GM12891 (cell line): ENCODE measurements at regions not wholly inside any gene's neighbourhood (a gene's known extent, or its start where the extent isn't known, plus 50 kb on each side); places are given as distances from the start of the nearest gene placed in this dataset.
"Not testable (repeated sequence)": the region's sequence is repeated elsewhere in the genome, so short reads cannot be mapped to it uniquely, and the experiment has no call there.

Source experiments
- DNase-seq: peaks from one replicate; pipeline ENCODE4 v3.0.0; 2011; ENCODE audit warnings: low spot score; ENCODE audit not compliant: insufficient read length
- FAIRE-seq: peaks from 2 replicates; lab custom pipeline; 2011; peaks lifted over from hg19 to GRCh38; lab: Jason Lieb, UNC
- PAX5 ChIP-seq: IDR thresholded peaks from 2 replicates; pipeline ENCODE4 v1.6.1; 2011; ENCODE audit warnings: low read length, moderate library complexity, mild to moderate bottlenecking; ENCODE audit not compliant: insufficient read depth, severe bottlenecking
- POLR2A ChIP-seq: IDR thresholded peaks from 2 replicates; pipeline ENCODE4 v1.6.1; 2011; ENCODE audit warnings: low read depth, low read length, control low read depth
- POLR2AphosphoS5 ChIP-seq: IDR thresholded peaks from 2 replicates; pipeline ENCODE4 v1.6.1; 2011; ENCODE audit warnings: low read depth, low read length, control low read depth
- POU2F2 ChIP-seq: IDR thresholded peaks from 2 replicates; pipeline ENCODE4 v1.6.1; 2011; ENCODE audit warnings: low read depth, mild to moderate bottlenecking, control low read depth, low read length, moderate library complexity
- SPI1 ChIP-seq: IDR thresholded peaks from 2 replicates; pipeline ENCODE4 v1.6.1; 2011; ENCODE audit warnings: low read depth, low read length, control low read depth
- TAF1 ChIP-seq: IDR thresholded peaks from 2 replicates; pipeline ENCODE4 v1.6.1; 2011; ENCODE audit warnings: low read depth, low read length, control low read depth

DNA sequence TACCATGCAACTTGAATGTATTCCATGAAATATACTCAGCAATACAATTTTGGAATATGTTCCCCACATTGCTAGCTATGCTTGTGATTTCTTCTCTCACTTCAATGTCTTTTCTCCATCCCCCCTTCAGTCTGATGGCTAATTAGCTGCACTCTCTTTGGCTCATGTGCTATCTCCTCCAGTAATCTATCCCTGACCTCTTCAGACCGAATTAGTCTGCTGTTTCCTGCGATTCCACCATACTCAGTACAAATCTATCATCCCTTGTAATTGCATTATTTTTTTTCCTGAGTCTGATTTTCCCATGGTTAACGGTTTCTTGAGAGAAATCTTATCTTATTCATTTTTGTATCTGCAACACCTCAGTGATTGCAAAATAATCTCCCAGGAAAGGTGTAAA, 360.7 kb upstream of the CDH10 start:
- FAIRE-seq: no peak
- TF ChIP-seq POU2F2 (no peak), POLR2A (no peak), SPI1 (no peak), POLR2AphosphoS5 (no peak), PAX5 (no peak), TAF1 (no peak)
- DNase-seq: no peak

DNA sequence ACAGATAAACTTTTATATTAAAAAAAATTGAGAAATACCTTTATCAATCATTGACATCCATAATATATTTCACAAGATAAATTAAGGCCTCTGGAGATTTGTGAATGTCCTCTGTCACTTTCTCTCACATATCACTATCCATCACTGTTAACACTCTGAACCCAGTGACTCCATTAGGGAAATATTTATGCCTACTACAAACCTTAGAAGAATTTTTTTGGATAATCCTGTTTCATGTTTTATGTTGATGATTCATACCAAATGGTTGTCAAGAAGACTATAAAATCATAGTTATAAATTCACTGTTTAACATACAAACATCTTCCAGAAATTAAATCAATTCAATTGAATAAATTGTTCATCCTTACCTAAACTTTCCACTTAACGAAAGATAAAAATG, 357.6 kb upstream of the CDH10 start:
- TF ChIP-seq POLR2AphosphoS5 (no peak), SPI1 (no peak), POU2F2 (no peak), TAF1 (no peak), POLR2A (no peak), PAX5 (no peak)

GRCh38 chr5:24999732-25000131, 355.0 kb upstream of the CDH10 start:
- FAIRE-seq: no peak

More for the DNA sequence above, 357.6 kb upstream of the CDH10 start:
- DNase-seq (no peak), FAIRE-seq (no peak)

DNA sequence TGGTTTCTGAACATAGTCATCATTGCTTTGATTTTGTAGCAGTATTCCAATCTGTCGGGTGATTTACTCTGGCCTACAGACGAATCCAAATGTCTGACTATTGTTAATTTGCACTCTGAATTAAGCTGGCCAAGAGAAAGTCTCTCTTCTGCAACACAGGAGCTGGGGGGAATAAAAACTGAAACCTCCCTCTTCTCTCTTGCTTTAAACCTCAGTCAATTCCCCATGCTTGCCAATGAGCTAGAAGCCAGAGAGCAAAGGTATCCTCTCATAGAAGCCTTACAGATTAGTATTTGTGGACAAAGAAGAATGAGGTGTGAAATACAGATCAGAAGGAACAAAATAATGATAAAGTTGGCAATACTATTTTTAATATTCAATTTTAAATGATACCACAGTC, 353.9 kb upstream of the CDH10 start:
- DNase-seq (no peak), FAIRE-seq (no peak)
- TF ChIP-seq POLR2AphosphoS5 (no peak), POU2F2 (no peak), SPI1 (no peak), TAF1 (no peak), PAX5 (no peak), POLR2A (no peak)

More at GRCh38 chr5:24999732-25000131, 355.0 kb upstream of the CDH10 start:
- DNase-seq: no peak
- no peak for TF ChIP-seq SPI1
- no peak for TF ChIP-seq POLR2AphosphoS5
- TF ChIP-seq PAX5: no peak
- TF ChIP-seq TAF1: no peak
- TF ChIP-seq POU2F2: no peak
- TF ChIP-seq POLR2A: no peak

- no peak for FAIRE-seq
- DNase-seq: no peak
Measured at GRCh38 chr5:24986326-24986725, 341.5 kb upstream of the CDH10 start.

GRCh38 chr5:24978552-24978951, 333.8 kb upstream of the CDH10 start:
- not testable (repeated sequence) for FAIRE-seq, DNase-seq

More at GRCh38 chr5:24986326-24986725, 341.5 kb upstream of the CDH10 start:
- TF ChIP-seq PAX5 (no peak), POLR2A (no peak), POLR2AphosphoS5 (no peak), SPI1 (no peak), TAF1 (no peak), POU2F2 (no peak)

DNA sequence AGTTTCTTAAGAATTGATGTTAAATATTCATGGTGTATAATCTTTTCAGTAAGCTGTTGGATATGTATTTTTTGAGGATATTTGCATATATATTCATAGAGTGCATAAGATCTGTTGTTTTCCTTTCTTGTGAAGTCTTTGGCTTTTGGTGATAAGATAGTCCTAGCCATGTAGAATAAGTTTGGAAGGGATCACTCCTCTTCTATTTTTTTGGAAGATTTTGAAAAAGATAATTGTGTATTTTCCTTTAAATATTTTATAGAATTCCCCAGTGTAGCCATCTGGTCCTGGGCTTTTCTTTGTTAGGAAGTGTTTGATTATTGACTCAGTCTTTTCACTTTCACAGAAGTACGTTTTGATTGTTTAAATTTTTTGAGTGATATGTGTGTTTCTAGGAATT, 318.8 kb upstream of the CDH10 start:
- TF ChIP-seq SPI1 (no peak), TAF1 (no peak), POLR2AphosphoS5 (no peak), PAX5 (no peak)
- DNase-seq: no peak
- FAIRE-seq: no peak

GRCh38 chr5:24923400-24923799, 278.6 kb upstream of the CDH10 start:
- DNase-seq (no peak), FAIRE-seq (no peak)
- no peak for TF ChIP-seq TAF1

DNA sequence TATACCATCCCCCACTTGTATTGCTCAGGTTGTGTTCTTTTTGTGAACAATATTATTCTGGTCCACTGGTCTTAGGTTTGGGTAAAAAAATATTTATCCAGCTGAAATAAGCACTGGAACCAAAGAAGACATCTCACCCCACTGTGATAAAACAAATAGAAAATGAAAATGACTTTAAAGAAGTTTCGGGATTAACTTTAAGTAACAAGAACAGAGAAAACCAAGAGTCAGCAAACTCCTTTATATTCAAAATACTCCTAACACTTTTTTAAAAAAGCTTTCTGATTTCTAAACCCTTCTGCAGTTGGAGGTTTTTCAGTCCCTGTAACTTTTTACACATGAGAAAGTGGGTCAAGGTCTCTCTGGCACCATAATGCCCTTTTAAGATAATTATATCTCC, 273.9 kb upstream of the CDH10 start:
- FAIRE-seq: no peak
- TF ChIP-seq PAX5: no peak
- no peak for TF ChIP-seq POU2F2
- no peak for TF ChIP-seq POLR2A
- DNase-seq: no peak

- TF ChIP-seq TAF1: no peak
- TF ChIP-seq SPI1: no peak
- TF ChIP-seq PAX5: no peak
- no peak for TF ChIP-seq POLR2A
- no peak for TF ChIP-seq POLR2AphosphoS5
- no peak for TF ChIP-seq POU2F2
- FAIRE-seq (no peak), DNase-seq (no peak)
Measured at GRCh38 chr5:24916863-24917262, 272.1 kb upstream of the CDH10 start.

DNA sequence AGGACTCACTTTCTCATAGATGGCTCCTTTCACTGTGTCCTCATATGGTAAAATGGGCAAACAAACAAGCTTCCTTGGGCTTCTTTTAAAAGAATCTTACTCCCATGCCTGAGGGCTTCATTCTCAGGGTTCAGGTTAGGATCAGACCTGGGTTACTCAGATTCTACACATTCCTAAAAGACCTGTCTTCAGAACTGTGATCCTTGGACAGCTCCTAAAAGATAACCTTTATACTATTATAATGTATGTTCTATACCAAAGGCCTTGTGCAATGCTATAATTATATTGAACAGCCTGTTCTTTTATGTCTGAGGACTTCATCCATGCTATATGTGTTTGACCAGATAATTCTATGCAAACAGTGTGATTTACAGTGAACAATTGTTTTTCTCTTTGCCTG, 264.4 kb upstream of the CDH10 start:
- TF ChIP-seq POLR2A: no peak
- no peak for TF ChIP-seq POU2F2
- no peak for TF ChIP-seq TAF1
- no peak for TF ChIP-seq PAX5
- TF ChIP-seq POLR2AphosphoS5: no peak
- TF ChIP-seq SPI1: no peak
- DNase-seq (no peak), FAIRE-seq (no peak)
